GM23338 (cell line): ENCODE measurements at regions not wholly inside any gene's neighbourhood (a gene's known extent, or its start where the extent isn't known, plus 50 kb on each side); places are given as distances from the start of the nearest gene placed in this dataset.

Experiments
- ATAC-seq: fragments of 200-7000 bp; cut with Tn5 transposase; 3 replicates; pipeline ENCODE4 v1.9.1; 2020
- DNase-seq: peaks from one replicate; pipeline ENCODE4 v3.0.0-alpha.2; 2015; ENCODE audit warnings: low spot score
- H2AFZ ChIP-seq: fragments of 200-600 bp; sonication (generic); 2 replicates; pipeline ENCODE4 v1.8.0; 2016; ENCODE audit warnings: antibody characterized with exemption, mild to moderate bottlenecking, moderate library complexity
- H3F3A ChIP-seq: fragments of 200-600 bp; sonication (generic); replicated peaks from 2 replicates; pipeline ENCODE4 v1.8.0; 2017; ENCODE audit warnings: antibody characterized with exemption, mixed run types, low read depth
- H3K27ac ChIP-seq: fragments of 200-600 bp; sonication (generic); 2 replicates; pipeline ENCODE4 v1.6.1; 2016; ENCODE audit warnings: low read depth
- H3K27me3 ChIP-seq: fragments of 200-600 bp; sonication (generic); 2 replicates; pipeline ENCODE4 v1.8.0; 2016; ENCODE audit warnings: mild to moderate bottlenecking, mixed run types, moderate library complexity; ENCODE audit not compliant: insufficient read depth
- H3K36me3 ChIP-seq: fragments of 200-600 bp; sonication (generic); 2 replicates; pipeline ENCODE4 v1.8.0; 2016; ENCODE audit warnings: mild to moderate bottlenecking; ENCODE audit not compliant: insufficient read depth
- H3K4me1 ChIP-seq: fragments of 200-600 bp; sonication (generic); 2 replicates; pipeline ENCODE4 v1.8.0; 2016; ENCODE audit warnings: mild to moderate bottlenecking, moderate library complexity; ENCODE audit not compliant: insufficient read depth
- H3K4me2 ChIP-seq: fragments of 200-600 bp; sonication (generic); 2 replicates; pipeline ENCODE4 v1.7.1; 2017; ENCODE audit warnings: mixed run types
- H3K4me3 ChIP-seq: fragments of 200-600 bp; sonication (generic); 2 replicates; pipeline ENCODE4 v1.6.1; 2016; ENCODE audit warnings: mixed run types
- H3K79me2 ChIP-seq: fragments of 200-600 bp; sonication (generic); replicated peaks from 2 replicates; pipeline ENCODE4 v1.8.0; 2017; ENCODE audit warnings: mild to moderate bottlenecking; ENCODE audit not compliant: insufficient read depth
- H3K9me2 ChIP-seq: fragments of 200-600 bp; sonication (generic); 2 replicates; pipeline ENCODE4 v1.8.0; 2017; ENCODE audit not compliant: insufficient read depth
- H4K20me1 ChIP-seq: fragments of 200-600 bp; sonication (generic); replicated peaks from 2 replicates; pipeline ENCODE4 v1.8.0; 2017; ENCODE audit warnings: mild to moderate bottlenecking; ENCODE audit not compliant: insufficient read depth
- H3K27ac Mint-ChIP-seq: 2 replicates; pipeline ENCODE4 v1.8.0; 2020; ENCODE audit warnings: inconsistent platforms, mild to moderate bottlenecking, moderate library complexity, mixed read lengths
- H3K27me3 Mint-ChIP-seq: 3 replicates; pipeline ENCODE4 v1.8.0; 2022; ENCODE audit warnings: low read depth, mild to moderate bottlenecking, moderate library complexity, mixed read lengths, inconsistent platforms; ENCODE audit not compliant: insufficient read depth, poor library complexity
- H3K36me3 Mint-ChIP-seq: 3 replicates; pipeline ENCODE4 v1.8.0; 2021; ENCODE audit warnings: low read depth, mild to moderate bottlenecking, inconsistent platforms, moderate library complexity, mixed read lengths
- H3K4me1 Mint-ChIP-seq: 3 replicates; pipeline ENCODE4 v1.8.0; 2020; ENCODE audit warnings: mild to moderate bottlenecking, inconsistent platforms, mixed read lengths
- H3K4me3 Mint-ChIP-seq: 3 replicates; pipeline ENCODE4 v1.8.0; 2021; ENCODE audit warnings: moderate library complexity, mild to moderate bottlenecking, inconsistent platforms, mixed read lengths
- H3K9me3 Mint-ChIP-seq: 3 replicates; pipeline ENCODE4 v1.8.0; 2020; ENCODE audit warnings: moderate library complexity, mild to moderate bottlenecking, inconsistent platforms, mixed read lengths
- CREB1 ChIP-seq: fragments of 250-450 bp; sonication (Bioruptor Pico); IDR thresholded peaks from 2 replicates; pipeline ENCODE4 v1.5.0; 2020; ENCODE audit warnings: low read depth, mild to moderate bottlenecking, moderate library complexity
- CTCF ChIP-seq, 2 experiments: fragments of 200-600 bp in 1 of 2; sonication (generic) in 1 of 2; conservative IDR thresholded peaks; 2 replicates each; pipeline versions ENCODE4 v1.5.1 to v1.6.1; 2016 to 2017; ENCODE audit warnings: antibody characterized with exemption in 2 of 2, low read depth in 2 of 2, mild to moderate bottlenecking in 2 of 2, moderate library complexity in 1 of 2
- ETS1 ChIP-seq: IDR thresholded peaks from 2 replicates; pipeline ENCODE4 v1.6.1; 2016; ENCODE audit warnings: antibody characterized with exemption
- EZH2 ChIP-seq: fragments of 200-600 bp; sonication (generic); IDR thresholded peaks from one replicate; pipeline ENCODE4 v1.8.0; 2017; ENCODE audit warnings: antibody characterized with exemption, mild to moderate bottlenecking, low read depth; ENCODE audit not compliant: unreplicated experiment
- EZH2phosphoT487 ChIP-seq: fragments of 200-600 bp; sonication (generic); IDR thresholded peaks from one replicate; pipeline ENCODE4 v1.8.1; 2018; ENCODE audit warnings: antibody characterized with exemption; ENCODE audit not compliant: unreplicated experiment
- JUNB ChIP-seq: IDR thresholded peaks from one replicate; pipeline ENCODE4 v1.6.1; 2016; ENCODE audit warnings: antibody characterized with exemption; ENCODE audit not compliant: unreplicated experiment
- NANOG ChIP-seq: IDR thresholded peaks from 2 replicates; pipeline ENCODE4 v1.6.1; 2016; ENCODE audit warnings: antibody characterized with exemption, borderline replicate concordance
- STAT1 ChIP-seq: IDR thresholded peaks from one replicate; pipeline ENCODE4 v1.6.1; 2016; ENCODE audit warnings: antibody characterized with exemption; ENCODE audit not compliant: unreplicated experiment
- ZNF114 ChIP-seq: fragments of 250-450 bp; sonication (Bioruptor Pico); IDR thresholded peaks from 2 replicates; pipeline ENCODE4 v1.5.0; 2020; ENCODE audit warnings: mild to moderate bottlenecking, moderate library complexity
- ZNF331 ChIP-seq: fragments of 250-450 bp; sonication (Bioruptor Pico); IDR thresholded peaks from 2 replicates; pipeline ENCODE4 v1.5.0; 2020; ENCODE audit warnings: low read depth, mild to moderate bottlenecking, moderate library complexity

GRCh38 chr2:45145073-45145899 is 136.0 kb upstream of the SIX2 start:
- Mint-ChIP-seq H3K9me3 (no peaks in the 10 kb centered on the region; the same call in 1 of the 3 replicates), H3K4me1 (peaks cover 15% of the 10 kb centered on the region), H3K4me3 (no peak overlapping the region), H3K27me3 (no peaks in the 10 kb centered on the region), H3K27ac (peak overlapping the region; percentile 64; the same call in 1 of the 2 replicates), H3K36me3 (peaks cover 2% of the 10 kb centered on the region; the same call in 1 of the 3 replicates)
- H3K4me1 ChIP-seq, result no peaks in the 10 kb centered on the region
- no peaks in the 10 kb centered on the region for H3K79me2 ChIP-seq
- H3K27ac ChIP-seq, result no peak overlapping the region
- H3F3A ChIP-seq, result no peaks in the 10 kb centered on the region
- no peaks in the 10 kb centered on the region for H3K36me3 ChIP-seq
- H3K9me2 ChIP-seq, result 0 out of 2 replicates have a peak, but pooled peaks cover 5% of the 10 kb centered on the region
- H2AFZ ChIP-seq, result peak overlapping the region; percentile 74
- no peak overlapping the region for H3K4me3 ChIP-seq
- TF ChIP-seq ZNF331 (no peak), ZNF114 (CRISPR knock-in tag) (no peak), EZH2phosphoT487 (no peak), EZH2 (no peak)
- DNase-seq (no peak), ATAC-seq (peak; percentile 32)
- H4K20me1 ChIP-seq, result no peaks in the 10 kb centered on the region
- no peak overlapping the region for H3K4me2 ChIP-seq
- no peaks in the 10 kb centered on the region for H3K27me3 ChIP-seq

DNA sequence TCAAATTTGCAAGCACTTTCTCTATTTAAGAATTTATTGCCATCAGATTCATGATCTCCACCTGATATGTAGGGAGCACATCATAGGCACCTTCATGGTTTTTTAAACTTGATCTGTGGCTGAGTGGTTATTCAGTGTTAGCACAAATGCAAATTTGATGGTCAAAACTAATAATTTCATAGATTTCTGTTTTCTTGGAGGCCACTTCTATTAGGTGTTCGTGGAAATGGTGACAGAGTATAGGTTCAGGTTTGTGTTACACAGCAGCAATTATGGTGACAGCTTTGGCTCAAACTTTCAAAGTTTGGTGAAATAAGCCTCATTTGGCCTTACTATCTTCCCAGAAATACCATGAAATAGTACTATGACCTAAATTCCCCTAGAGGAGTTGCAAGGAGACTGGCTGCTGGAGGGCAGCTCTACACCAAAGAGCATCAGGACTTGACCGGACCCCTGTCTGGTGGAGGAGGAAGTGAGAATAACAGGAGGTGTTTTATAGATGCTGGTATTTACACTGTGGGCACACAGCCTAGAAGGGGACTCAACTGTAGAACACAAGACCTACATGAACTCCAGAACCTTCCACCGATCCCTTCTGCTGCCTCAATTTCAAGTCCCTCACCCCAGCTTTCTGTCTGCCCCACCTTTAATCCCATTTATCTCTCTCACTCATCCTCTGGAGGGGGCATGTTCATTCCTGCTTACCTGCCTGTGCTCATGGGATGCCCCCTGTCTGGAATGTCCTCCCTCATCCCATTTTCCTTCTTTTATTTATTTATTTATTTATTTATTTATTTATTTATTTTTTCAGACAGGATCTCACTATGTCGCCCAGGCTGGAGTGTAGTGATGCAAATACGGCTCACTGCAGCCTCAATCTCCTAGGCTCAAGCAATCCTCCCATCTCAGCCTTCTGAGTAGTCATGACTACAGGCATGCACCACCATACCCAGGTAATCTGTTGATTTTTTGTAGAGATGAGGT is 132.9 kb upstream of the SIX2 start:
- Histone ChIP-seq H3K79me2 (no peaks in the 10 kb centered on the region), H4K20me1 (no peaks in the 10 kb centered on the region), H3K4me1 (no peaks in the 10 kb centered on the region), H3K4me3 (no peak overlapping the region), H3K27ac (no peak overlapping the region), H3F3A (no peaks in the 10 kb centered on the region), H2AFZ (no peak overlapping the region), H3K4me2 (no peak overlapping the region), H3K27me3 (no peaks in the 10 kb centered on the region), H3K9me2 (0 out of 2 replicates have a peak, but pooled peaks cover 7% of the 10 kb centered on the region), H3K36me3 (no peaks in the 10 kb centered on the region)
- DNase-seq (no peak), ATAC-seq (no peak)
- H3K4me1 Mint-ChIP-seq, result peaks cover 15% of the 10 kb centered on the region
- H3K9me3 Mint-ChIP-seq, result no peaks in the 10 kb centered on the region; the same call in 2 of the 3 replicates
- H3K4me3 Mint-ChIP-seq, result no peak overlapping the region
- H3K27ac Mint-ChIP-seq, result no peak overlapping the region
- TF ChIP-seq JUNB, result no peak
- no peak for TF ChIP-seq EZH2
- no peak for TF ChIP-seq EZH2phosphoT487
- no peak for TF ChIP-seq ETS1
- TF ChIP-seq CTCF (conservative IDR thresholded peaks at IDR 0.05; ENCODE audit: low read depth in 2 of 2), result no peak
- TF ChIP-seq STAT1, result no peak
- no peak for TF ChIP-seq ZNF114 (CRISPR knock-in tag)
- no peak for TF ChIP-seq ZNF331
- TF ChIP-seq NANOG, result no peak
- TF ChIP-seq CREB1 (CRISPR knock-in tag), result no peak
- H3K36me3 Mint-ChIP-seq, result no peaks in the 10 kb centered on the region
- H3K27me3 Mint-ChIP-seq, result no peaks in the 10 kb centered on the region
